SH-SY5Y (cell line): ENCODE measurements at regions not wholly inside any gene's neighbourhood (a gene's known extent, or its start where the extent isn't known, plus 50 kb on each side); places are given as distances from the start of the nearest gene placed in this dataset.

Experiments
- GATA2 ChIP-seq: IDR thresholded peaks from 2 replicates; pipeline ENCODE4 v1.6.1; 2011; ENCODE audit warnings: mild to moderate bottlenecking, low read depth, low read length
- GATA3 ChIP-seq: IDR thresholded peaks from 2 replicates; pipeline ENCODE4 v1.6.1; 2011; ENCODE audit warnings: low read depth, mild to moderate bottlenecking, low read length, moderate library complexity

- TF ChIP-seq GATA3, result no peak
- no peak for TF ChIP-seq GATA2
These were observed 460.8 kb upstream of the REG3G start for GRCh38 chr2:78564666-78565065.
